Esophagus squamous epithelium (tissue), 4 donors: ENCODE measurements at regions not wholly inside any gene's neighbourhood (a gene's known extent, or its start where the extent isn't known, plus 50 kb on each side); places are given as distances from the start of the nearest gene placed in this dataset.

Experiments
- POLR2A ChIP-seq, 4 donors: fragments of 450-650 bp; IDR thresholded peaks; one replicate each; pipeline ENCODE4 v1.6.1; 2017; ENCODE audit warnings: antibody characterized with exemption in 4 of 4, mild to moderate bottlenecking in 4 of 4, moderate library complexity in 3 of 4
- TF ChIP-seq, protein P1 (sequence below), 6 experiments: fragments of 450-650 bp in 4 of 6; fragments of 200-600 bp in 2 of 6; sonication (generic) in 2 of 6; IDR thresholded peaks; one replicate each; pipeline ENCODE4 v1.5.1; 2016 to 2019; ENCODE audit warnings: antibody characterized with exemption in 6 of 6, mild to moderate bottlenecking in 4 of 6, moderate library complexity in 4 of 6

DNA sequence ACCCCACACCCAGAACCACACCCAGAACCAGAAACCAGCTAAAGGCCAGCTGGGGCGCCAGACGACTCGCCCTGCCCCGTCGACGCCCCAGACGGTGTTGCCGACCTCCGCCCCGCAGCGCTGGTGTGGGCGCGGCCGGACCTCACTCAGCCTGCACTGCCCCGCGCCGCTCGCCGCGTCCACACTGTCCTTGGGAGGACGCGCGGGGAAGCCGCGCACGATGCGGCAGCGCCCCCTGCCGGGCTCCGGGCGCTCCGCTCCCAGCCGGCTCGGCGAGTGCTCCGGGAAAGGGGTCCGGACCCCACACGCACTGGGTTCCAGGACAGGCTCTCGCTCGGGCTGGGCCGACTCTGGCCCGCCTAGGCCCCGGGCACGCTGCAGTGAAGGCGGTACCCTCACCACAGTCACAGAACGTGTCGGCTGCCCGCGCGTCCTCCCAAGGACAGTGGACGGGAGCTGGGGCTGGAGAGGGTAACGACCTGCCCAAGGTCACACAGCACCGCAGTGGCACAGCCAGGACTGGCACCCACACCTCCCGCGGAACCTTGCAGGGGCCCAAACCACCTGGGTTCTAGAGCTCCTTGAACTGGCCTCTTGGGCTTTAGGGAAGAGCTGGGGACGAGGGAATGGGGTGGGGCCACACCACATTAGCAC, 90.2 kb downstream of the DMRTA2 start:
- TF ChIP-seq POLR2A (IDR thresholded peaks at IDR 0.05) = no peak
- TF ChIP-seq, protein P1, sequence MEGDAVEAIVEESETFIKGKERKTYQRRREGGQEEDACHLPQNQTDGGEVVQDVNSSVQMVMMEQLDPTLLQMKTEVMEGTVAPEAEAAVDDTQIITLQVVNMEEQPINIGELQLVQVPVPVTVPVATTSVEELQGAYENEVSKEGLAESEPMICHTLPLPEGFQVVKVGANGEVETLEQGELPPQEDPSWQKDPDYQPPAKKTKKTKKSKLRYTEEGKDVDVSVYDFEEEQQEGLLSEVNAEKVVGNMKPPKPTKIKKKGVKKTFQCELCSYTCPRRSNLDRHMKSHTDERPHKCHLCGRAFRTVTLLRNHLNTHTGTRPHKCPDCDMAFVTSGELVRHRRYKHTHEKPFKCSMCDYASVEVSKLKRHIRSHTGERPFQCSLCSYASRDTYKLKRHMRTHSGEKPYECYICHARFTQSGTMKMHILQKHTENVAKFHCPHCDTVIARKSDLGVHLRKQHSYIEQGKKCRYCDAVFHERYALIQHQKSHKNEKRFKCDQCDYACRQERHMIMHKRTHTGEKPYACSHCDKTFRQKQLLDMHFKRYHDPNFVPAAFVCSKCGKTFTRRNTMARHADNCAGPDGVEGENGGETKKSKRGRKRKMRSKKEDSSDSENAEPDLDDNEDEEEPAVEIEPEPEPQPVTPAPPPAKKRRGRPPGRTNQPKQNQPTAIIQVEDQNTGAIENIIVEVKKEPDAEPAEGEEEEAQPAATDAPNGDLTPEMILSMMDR (IDR thresholded peaks at IDR 0.05) = peak; percentile 20 to 87 (median 76)
